HG02870 (cell line): ENCODE measurements at regions not wholly inside any gene's neighbourhood (a gene's known extent, or its start where the extent isn't known, plus 50 kb on each side); places are given as distances from the start of the nearest gene placed in this dataset.

ENCODE experiments used
- ATAC-seq: cut with Tn5 transposase; IDR thresholded peaks from one replicate; pipeline ENCODE4 v1.9.1; 2021; ENCODE audit warnings: mild to moderate bottlenecking, moderate library complexity; ENCODE audit not compliant: unreplicated experiment

DNA sequence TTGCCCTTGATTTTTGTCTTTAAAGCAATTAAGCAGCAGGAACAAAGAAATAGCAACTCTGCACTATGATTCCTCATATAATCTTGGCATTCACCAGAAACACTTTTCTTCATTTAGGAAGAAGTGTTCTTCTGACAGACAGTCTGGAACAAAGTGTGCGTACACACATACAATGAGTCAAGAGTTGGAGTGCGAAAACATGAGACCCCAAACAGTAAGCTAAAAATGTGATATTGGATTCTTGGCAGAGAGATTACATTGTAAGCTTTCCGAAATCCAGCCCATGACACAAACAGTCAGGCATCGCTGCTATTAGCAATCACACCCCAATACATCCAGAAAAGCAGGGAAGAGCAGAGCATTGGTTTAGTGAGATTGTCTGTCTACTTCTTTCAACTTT is 306.7 kb upstream of the TBC1D5 start:
- no peak for ATAC-seq

- ATAC-seq: no peak
Measured at GRCh38 chr3:18047052-18047451, 304.6 kb upstream of the TBC1D5 start.

GRCh38 chr3:18046131-18046915 is 303.9 kb upstream of the TBC1D5 start:
- ATAC-seq: no peak

GRCh38 chr3:18044971-18045880 is 302.8 kb upstream of the TBC1D5 start:
- ATAC-seq: no peak

GRCh38 chr3:18044191-18044590 is 301.8 kb upstream of the TBC1D5 start:
- no peak for ATAC-seq

GRCh38 chr3:18036450-18036815 is 294.0 kb upstream of the TBC1D5 start:
- ATAC-seq: no peak

GRCh38 chr3:18035641-18036449 is 293.4 kb upstream of the TBC1D5 start:
- no peak for ATAC-seq

GRCh38 chr3:18033581-18034108 is 291.2 kb upstream of the TBC1D5 start:
- ATAC-seq: no peak

GRCh38 chr3:18030371-18030870 is 288.0 kb upstream of the TBC1D5 start:
- no peak for ATAC-seq

- no peak for ATAC-seq
Measured at GRCh38 chr3:18027161-18027939, 284.9 kb upstream of the TBC1D5 start.

DNA sequence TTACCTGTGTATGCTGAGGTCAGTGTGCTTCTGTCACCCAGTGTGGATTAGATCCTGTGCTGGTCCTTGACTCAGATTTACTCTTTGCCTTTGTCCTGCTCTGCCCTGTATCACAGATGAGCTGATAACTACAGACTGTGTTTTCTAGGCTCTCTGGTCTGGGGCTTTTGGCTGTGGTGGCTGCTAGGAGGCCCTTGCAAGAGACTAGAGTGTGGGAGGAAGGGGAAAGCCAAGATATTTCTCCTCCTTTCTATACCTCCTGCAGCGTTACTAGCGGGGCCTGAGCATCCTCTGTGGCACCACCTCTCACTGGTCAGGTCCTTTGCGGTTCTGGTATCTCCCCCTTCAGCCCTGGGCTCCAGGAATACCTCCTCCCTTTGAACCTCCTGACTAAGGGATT is 282.3 kb upstream of the TBC1D5 start:
- ATAC-seq: no peak

GRCh38 chr3:18019161-18019495 is 276.7 kb upstream of the TBC1D5 start:
- no peak for ATAC-seq

DNA sequence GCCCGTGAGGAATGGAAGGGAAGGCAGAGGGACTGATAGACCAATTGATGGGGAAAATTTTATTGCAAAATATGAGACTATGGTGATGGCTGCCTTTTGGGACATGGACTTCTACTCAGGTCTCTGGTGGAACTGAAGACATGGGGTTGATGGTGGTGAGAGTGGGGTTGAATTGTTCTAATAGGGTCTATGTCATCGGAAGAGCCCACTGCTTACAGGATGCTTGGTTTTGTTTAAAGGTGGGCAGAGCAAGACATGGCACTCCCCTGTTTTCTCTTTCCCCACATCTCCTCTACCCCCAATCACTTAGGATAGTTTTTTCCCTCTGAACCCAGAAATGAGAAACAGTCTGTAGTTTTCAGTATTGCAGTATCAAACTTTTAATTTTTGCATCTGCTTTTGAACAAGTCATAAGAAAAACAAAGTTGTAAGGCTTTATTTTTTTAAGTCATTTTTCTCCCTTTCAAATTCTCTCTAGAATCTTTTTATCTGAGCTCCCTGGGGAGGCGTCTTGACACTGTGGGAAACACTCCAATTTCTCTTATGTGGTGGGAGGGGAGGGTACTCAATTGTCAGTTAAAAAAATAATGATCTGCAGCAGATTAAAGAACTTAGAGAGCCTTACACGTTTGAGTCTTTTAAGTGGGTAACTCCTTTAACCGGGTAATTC is 276.2 kb upstream of the TBC1D5 start:
- ATAC-seq: no peak

DNA sequence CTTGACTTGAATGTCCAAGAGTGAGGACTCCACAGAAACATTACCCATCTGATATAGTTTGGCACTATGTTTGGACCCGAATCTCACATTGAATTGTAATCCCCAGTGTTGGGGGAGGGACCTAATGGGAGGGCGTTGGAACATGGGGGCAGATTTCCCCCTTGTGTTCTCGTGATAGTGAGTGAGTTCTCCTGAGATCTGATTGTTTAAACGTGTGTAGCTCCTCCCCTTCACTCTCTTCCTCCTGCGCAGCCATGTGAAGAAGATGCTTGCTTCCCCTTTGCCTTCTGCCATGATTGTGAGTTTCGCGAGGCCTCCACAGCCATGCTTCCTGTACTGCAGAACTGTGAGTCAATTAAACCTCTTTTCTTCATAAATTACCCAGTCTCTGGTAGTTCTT is 273.9 kb upstream of the TBC1D5 start:
- no peak for ATAC-seq

DNA sequence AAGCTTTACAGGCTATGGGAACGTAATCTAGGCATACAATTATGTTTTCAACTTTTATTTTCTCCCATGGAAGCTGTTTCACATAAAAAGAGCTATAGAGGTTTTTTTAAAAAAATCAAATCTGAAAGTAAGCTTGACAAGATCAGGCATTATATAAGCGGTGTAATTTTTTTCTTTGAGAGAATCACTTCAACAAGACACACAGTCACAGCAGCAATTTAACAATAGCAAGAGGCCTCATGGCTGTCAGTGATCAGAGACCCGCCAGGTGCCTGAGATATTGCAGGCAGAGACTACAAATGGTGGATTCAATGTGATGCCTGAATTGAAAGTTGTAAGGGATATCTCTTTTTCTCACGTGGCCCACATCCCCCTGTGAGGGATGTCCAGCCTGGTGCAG is 270.5 kb upstream of the TBC1D5 start:
- no peak for ATAC-seq

GRCh38 chr3:18012436-18012835 is 270.0 kb upstream of the TBC1D5 start:
- ATAC-seq: no peak

- ATAC-seq: no peak
Measured at GRCh38 chr3:18011387-18011786, 269.0 kb upstream of the TBC1D5 start.

DNA sequence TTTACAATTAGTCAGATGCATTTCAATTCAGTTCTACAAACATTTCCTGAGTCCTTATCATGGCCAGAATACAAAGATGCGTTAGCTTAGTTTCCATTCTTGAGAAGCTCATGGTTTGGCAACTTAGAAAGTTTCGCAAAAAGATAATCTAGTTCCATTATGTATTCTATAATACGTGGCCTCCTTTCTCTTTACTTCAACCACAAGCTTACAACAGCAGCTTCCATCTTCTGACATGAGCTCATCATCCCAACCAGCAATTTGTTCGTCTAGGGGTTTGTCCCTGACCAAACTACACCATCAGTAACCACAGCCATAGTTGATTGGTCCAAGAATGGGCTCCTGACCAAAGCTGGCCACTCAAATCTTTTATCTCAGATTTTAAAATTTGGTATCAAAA is 267.6 kb upstream of the TBC1D5 start:
- no peak for ATAC-seq

DNA sequence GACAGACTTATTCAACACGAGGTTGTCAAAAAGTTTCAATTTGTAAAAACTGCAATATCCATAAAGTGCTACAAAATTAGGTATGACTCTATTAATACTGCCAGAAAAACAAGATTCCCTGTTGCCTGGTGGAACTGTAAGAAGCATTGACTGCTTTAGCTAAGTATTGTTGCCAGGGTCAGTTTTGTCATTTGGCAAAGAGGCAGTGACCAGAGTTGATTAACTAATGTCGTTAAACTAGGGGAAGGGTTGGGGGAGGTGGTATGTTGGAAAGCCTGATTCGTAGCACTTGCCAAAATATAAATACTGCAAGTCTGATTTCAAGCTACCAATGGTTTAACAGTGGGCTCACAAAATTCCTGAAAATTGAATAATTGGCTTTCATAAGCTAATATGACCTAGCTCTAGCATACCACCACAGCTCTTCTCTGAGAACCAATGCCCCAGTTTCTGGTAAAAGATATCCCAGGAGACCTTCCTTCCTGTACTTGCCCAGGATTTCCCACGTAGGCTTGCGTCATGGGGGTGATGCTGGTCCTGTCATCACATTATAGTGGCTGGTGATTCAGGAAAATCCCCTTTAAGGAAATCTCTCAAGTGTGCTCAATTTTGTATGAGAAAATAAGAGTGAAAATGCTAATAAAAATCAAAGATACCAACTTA is 266.4 kb upstream of the TBC1D5 start:
- ATAC-seq: no peak
